Neural progenitor cell (in vitro differentiated cells): ENCODE measurements at regions not wholly inside any gene's neighbourhood (a gene's known extent, or its start where the extent isn't known, plus 50 kb on each side); places are given as distances from the start of the nearest gene placed in this dataset.

ENCODE experiments used
- DNase-seq: peaks from one replicate; pipeline ENCODE4 v3.0.0-alpha.2; 2016; ENCODE audit warnings: low spot score
- H2AFZ ChIP-seq: fragments of 200-600 bp; sonication (generic); replicated peaks from 2 replicates; pipeline ENCODE4 v1.6.1; 2016; ENCODE audit warnings: antibody characterized with exemption
- H3F3A ChIP-seq: fragments of 200-600 bp; sonication (generic); 2 replicates; pipeline ENCODE4 v1.6.1; 2016; ENCODE audit warnings: antibody characterized with exemption, low read depth
- H3K27ac ChIP-seq: fragments of 200-600 bp; sonication (generic); 2 replicates; pipeline ENCODE4 v1.5.1; 2016; ENCODE audit warnings: mild to moderate bottlenecking
- H3K27me3 ChIP-seq: fragments of 200-600 bp; sonication (generic); 2 replicates; pipeline ENCODE4 v1.6.1; 2016; ENCODE audit warnings: mild to moderate bottlenecking, moderate library complexity
- H3K36me3 ChIP-seq: fragments of 200-600 bp; sonication (generic); 2 replicates; pipeline ENCODE4 v1.5.1; 2016
- H3K4me1 ChIP-seq: fragments of 200-600 bp; sonication (generic); 2 replicates; pipeline ENCODE4 v1.6.1; 2016; ENCODE audit warnings: mixed run types
- H3K4me2 ChIP-seq: fragments of 200-600 bp; sonication (generic); 2 replicates; pipeline ENCODE4 v1.6.1; 2016
- H3K4me3 ChIP-seq: fragments of 200-600 bp; sonication (generic); 2 replicates; pipeline ENCODE4 v1.5.1; 2016
- H3K79me2 ChIP-seq: fragments of 200-600 bp; sonication (generic); 2 replicates; pipeline ENCODE4 v1.6.1; 2016; ENCODE audit warnings: low read depth
- H3K9ac ChIP-seq: fragments of 200-600 bp; sonication (generic); 2 replicates; pipeline ENCODE4 v1.6.1; 2016
- H3K9me3 ChIP-seq: fragments of 200-600 bp; sonication (generic); 2 replicates; pipeline ENCODE4 v1.5.1; 2016; ENCODE audit warnings: low read depth
- H4K20me1 ChIP-seq: fragments of 200-600 bp; sonication (generic); 2 replicates; pipeline ENCODE4 v1.6.1; 2016; ENCODE audit warnings: low read depth
- H3K27ac Mint-ChIP-seq: 3 replicates; pipeline ENCODE4 v1.8.0; 2021; ENCODE audit warnings: mixed read lengths
- H3K27me3 Mint-ChIP-seq: 2 replicates; pipeline ENCODE4 v1.8.0; 2022; ENCODE audit warnings: low read depth, mild to moderate bottlenecking, inconsistent platforms, moderate library complexity, mixed read lengths; ENCODE audit not compliant: insufficient read depth
- H3K36me3 Mint-ChIP-seq: 3 replicates; pipeline ENCODE4 v1.8.0; 2021; ENCODE audit warnings: mixed read lengths
- H3K4me1 Mint-ChIP-seq: 3 replicates; pipeline ENCODE4 v1.8.0; 2021; ENCODE audit warnings: mixed read lengths
- H3K4me3 Mint-ChIP-seq: 3 replicates; pipeline ENCODE4 v1.8.0; 2021; ENCODE audit warnings: mild to moderate bottlenecking, moderate library complexity, mixed read lengths
- H3K9me3 Mint-ChIP-seq: 3 replicates; pipeline ENCODE4 v1.8.0; 2020; ENCODE audit warnings: mixed read lengths
- EZH2 ChIP-seq: fragments of 200-600 bp; sonication (generic); IDR thresholded peaks from 2 replicates; pipeline ENCODE4 v1.6.1; 2017; ENCODE audit warnings: antibody characterized with exemption, mild to moderate bottlenecking, moderate library complexity
- EZH2phosphoT487 ChIP-seq: fragments of 200-600 bp; sonication (generic); IDR thresholded peaks from 2 replicates; pipeline ENCODE4 v1.6.1; 2017; ENCODE audit warnings: antibody characterized with exemption
- TF ChIP-seq, protein P1 (sequence below): fragments of 200-600 bp; sonication (generic); IDR thresholded peaks from 2 replicates; pipeline ENCODE4 v1.5.1; 2017; ENCODE audit warnings: antibody characterized with exemption, mild to moderate bottlenecking

GRCh38 chr1:96234299-96234698 is 487.3 kb upstream of the PTBP2 start:
- H3K27ac ChIP-seq: no peak overlapping the region
- no peaks in the 10 kb centered on the region for H3F3A ChIP-seq
- no peaks in the 10 kb centered on the region for H3K4me1 ChIP-seq
- H3K9ac ChIP-seq: no peak overlapping the region
- Mint-ChIP-seq H3K4me1 (peaks cover 17% of the 10 kb centered on the region), H3K9me3 (no peaks in the 10 kb centered on the region), H3K36me3 (no peaks in the 10 kb centered on the region), H3K27me3 (no peaks in the 10 kb centered on the region), H3K4me3 (no peak overlapping the region), H3K27ac (peak overlapping the region; percentile 12)
- DNase-seq: no peak
- no peak overlapping the region for H2AFZ ChIP-seq
- H3K4me2 ChIP-seq: no peak overlapping the region
- H4K20me1 ChIP-seq: no peaks in the 10 kb centered on the region
- H3K79me2 ChIP-seq: no peaks in the 10 kb centered on the region
- H3K27me3 ChIP-seq: no peaks in the 10 kb centered on the region
- no peak overlapping the region for H3K4me3 ChIP-seq
- H3K9me3 ChIP-seq: no peaks in the 10 kb centered on the region
- no peaks in the 10 kb centered on the region for H3K36me3 ChIP-seq
- TF ChIP-seq EZH2phosphoT487 (no peak), EZH2 (no peak)
- TF ChIP-seq, protein P1, sequence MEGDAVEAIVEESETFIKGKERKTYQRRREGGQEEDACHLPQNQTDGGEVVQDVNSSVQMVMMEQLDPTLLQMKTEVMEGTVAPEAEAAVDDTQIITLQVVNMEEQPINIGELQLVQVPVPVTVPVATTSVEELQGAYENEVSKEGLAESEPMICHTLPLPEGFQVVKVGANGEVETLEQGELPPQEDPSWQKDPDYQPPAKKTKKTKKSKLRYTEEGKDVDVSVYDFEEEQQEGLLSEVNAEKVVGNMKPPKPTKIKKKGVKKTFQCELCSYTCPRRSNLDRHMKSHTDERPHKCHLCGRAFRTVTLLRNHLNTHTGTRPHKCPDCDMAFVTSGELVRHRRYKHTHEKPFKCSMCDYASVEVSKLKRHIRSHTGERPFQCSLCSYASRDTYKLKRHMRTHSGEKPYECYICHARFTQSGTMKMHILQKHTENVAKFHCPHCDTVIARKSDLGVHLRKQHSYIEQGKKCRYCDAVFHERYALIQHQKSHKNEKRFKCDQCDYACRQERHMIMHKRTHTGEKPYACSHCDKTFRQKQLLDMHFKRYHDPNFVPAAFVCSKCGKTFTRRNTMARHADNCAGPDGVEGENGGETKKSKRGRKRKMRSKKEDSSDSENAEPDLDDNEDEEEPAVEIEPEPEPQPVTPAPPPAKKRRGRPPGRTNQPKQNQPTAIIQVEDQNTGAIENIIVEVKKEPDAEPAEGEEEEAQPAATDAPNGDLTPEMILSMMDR: no peak

GRCh38 chr1:96236156-96236739 is 485.3 kb upstream of the PTBP2 start:
- no peaks in the 10 kb centered on the region for H3F3A ChIP-seq
- TF ChIP-seq EZH2phosphoT487: no peak
- TF ChIP-seq, protein P1: peak; percentile 81

DNA sequence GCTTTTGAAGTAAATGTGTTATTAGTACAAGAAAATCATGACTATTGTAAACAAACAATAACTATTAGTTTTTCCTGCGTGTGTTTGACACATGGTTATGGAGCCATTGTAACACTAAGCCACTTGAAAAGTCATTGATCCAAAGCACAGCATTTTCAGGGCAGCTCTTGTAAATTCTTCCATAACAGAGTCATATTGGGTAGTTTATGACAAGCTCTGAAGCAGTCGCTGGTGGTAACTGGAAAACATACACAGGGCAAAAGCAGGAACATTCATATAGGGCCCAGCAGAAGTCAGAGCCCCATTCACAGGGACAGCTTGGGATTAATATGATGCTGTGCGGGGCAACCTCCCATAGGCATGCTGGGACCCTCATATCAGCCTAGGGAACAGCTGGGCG is 483.2 kb upstream of the PTBP2 start:
- H3K4me1 ChIP-seq: no peaks in the 10 kb centered on the region
- H3K27ac ChIP-seq: no peak overlapping the region
- H2AFZ ChIP-seq: no peak overlapping the region
- Mint-ChIP-seq H3K4me1 (peaks cover 17% of the 10 kb centered on the region), H3K36me3 (no peaks in the 10 kb centered on the region), H3K27me3 (no peaks in the 10 kb centered on the region), H3K4me3 (no peak overlapping the region), H3K9me3 (no peaks in the 10 kb centered on the region), H3K27ac (no peak overlapping the region)
- H3K27me3 ChIP-seq: no peaks in the 10 kb centered on the region
- no peak overlapping the region for H3K4me2 ChIP-seq
- no peaks in the 10 kb centered on the region for H3K9me3 ChIP-seq
- no peak for DNase-seq
- no peaks in the 10 kb centered on the region for H4K20me1 ChIP-seq
- H3K4me3 ChIP-seq: no peak overlapping the region
- TF ChIP-seq EZH2: no peak
- TF ChIP-seq EZH2phosphoT487: no peak
- TF ChIP-seq, protein P1: no peak
- H3K9ac ChIP-seq: no peak overlapping the region
- no peaks in the 10 kb centered on the region for H3K79me2 ChIP-seq
- no peaks in the 10 kb centered on the region for H3F3A ChIP-seq
- H3K36me3 ChIP-seq: no peaks in the 10 kb centered on the region

More at GRCh38 chr1:96236156-96236739, 485.3 kb upstream of the PTBP2 start:
- H3K27ac ChIP-seq: no peak overlapping the region
- Mint-ChIP-seq H3K4me1 (peaks cover 17% of the 10 kb centered on the region), H3K27ac (no peak overlapping the region), H3K4me3 (no peak overlapping the region), H3K27me3 (no peaks in the 10 kb centered on the region), H3K36me3 (no peaks in the 10 kb centered on the region), H3K9me3 (no peaks in the 10 kb centered on the region)
- DNase-seq: peak; percentile 56
- no peaks in the 10 kb centered on the region for H3K4me1 ChIP-seq
- H3K4me2 ChIP-seq: no peak overlapping the region
- no peaks in the 10 kb centered on the region for H3K36me3 ChIP-seq
- no peaks in the 10 kb centered on the region for H3K27me3 ChIP-seq
- H3K9me3 ChIP-seq: no peaks in the 10 kb centered on the region
- H3K4me3 ChIP-seq: no peak overlapping the region
- no peaks in the 10 kb centered on the region for H4K20me1 ChIP-seq
- H3K9ac ChIP-seq: no peak overlapping the region
- H2AFZ ChIP-seq: no peak overlapping the region
- H3K79me2 ChIP-seq: no peaks in the 10 kb centered on the region
